ENCODE measurements at regions not wholly inside any gene's neighbourhood (a gene's known extent, or its start where the extent isn't known, plus 50 kb on each side); places are given as distances from the start of the nearest gene placed in this dataset.

GRCh38 chr10:128373071-128373749, 247.0 kb upstream of the MKI67 start:
- H4K20me1 ChIP-seq (ENCODE audit: control insufficient read depth, insufficient read depth, low read depth, low read length) = no peaks in the 10 kb centered on the region
- no peaks in the 10 kb centered on the region for H3K4me1 ChIP-seq (ENCODE audit: control insufficient read depth, low read length)
- no peaks in the 10 kb centered on the region for H3F3A ChIP-seq (ENCODE audit: control insufficient read depth, insufficient read depth)
- H3K36me3 ChIP-seq (ENCODE audit: control insufficient read depth, low read length) = no peaks in the 10 kb centered on the region
- H3K4me3 ChIP-seq (ENCODE audit: low read length) = no peak overlapping the region
- no peaks in the 10 kb centered on the region for H3K79me2 ChIP-seq (ENCODE audit: control insufficient read depth, low read length)
- no peaks in the 10 kb centered on the region for H3K27me3 ChIP-seq (ENCODE audit: control insufficient read depth, low read length)
- no peak overlapping the region for H3K4me2 ChIP-seq (ENCODE audit: low read length)
- no peaks in the 10 kb centered on the region for H3K9me2 ChIP-seq (replicated peaks; ENCODE audit: control insufficient read depth, low read length)
- no peak for TF ChIP-seq EZH2phosphoT487 (IDR thresholded peaks at IDR 0.05; ENCODE audit: borderline replicate concordance, low read length)
- TF ChIP-seq, protein P1, sequence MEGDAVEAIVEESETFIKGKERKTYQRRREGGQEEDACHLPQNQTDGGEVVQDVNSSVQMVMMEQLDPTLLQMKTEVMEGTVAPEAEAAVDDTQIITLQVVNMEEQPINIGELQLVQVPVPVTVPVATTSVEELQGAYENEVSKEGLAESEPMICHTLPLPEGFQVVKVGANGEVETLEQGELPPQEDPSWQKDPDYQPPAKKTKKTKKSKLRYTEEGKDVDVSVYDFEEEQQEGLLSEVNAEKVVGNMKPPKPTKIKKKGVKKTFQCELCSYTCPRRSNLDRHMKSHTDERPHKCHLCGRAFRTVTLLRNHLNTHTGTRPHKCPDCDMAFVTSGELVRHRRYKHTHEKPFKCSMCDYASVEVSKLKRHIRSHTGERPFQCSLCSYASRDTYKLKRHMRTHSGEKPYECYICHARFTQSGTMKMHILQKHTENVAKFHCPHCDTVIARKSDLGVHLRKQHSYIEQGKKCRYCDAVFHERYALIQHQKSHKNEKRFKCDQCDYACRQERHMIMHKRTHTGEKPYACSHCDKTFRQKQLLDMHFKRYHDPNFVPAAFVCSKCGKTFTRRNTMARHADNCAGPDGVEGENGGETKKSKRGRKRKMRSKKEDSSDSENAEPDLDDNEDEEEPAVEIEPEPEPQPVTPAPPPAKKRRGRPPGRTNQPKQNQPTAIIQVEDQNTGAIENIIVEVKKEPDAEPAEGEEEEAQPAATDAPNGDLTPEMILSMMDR (IDR thresholded peaks at IDR 0.05; ENCODE audit: low read depth, low read length, poor library complexity, severe bottlenecking) = no peak
- H3K27ac ChIP-seq (ENCODE audit: low read depth, low read length) = no peak overlapping the region
- H3K9me3 ChIP-seq (ENCODE audit: control insufficient read depth, insufficient read depth, low read length) = no peaks in the 10 kb centered on the region

GRCh38 chr10:128373831-128374230, 247.6 kb upstream of the MKI67 start:
- Histone ChIP-seq H3K4me2 (ENCODE audit: low read length) (no peak overlapping the region), H3K4me3 (ENCODE audit: low read length) (no peak overlapping the region), H3K4me1 (ENCODE audit: control insufficient read depth, low read length) (no peaks in the 10 kb centered on the region), H3K9me2 (replicated peaks; ENCODE audit: control insufficient read depth, low read length) (no peaks in the 10 kb centered on the region), H4K20me1 (ENCODE audit: control insufficient read depth, insufficient read depth, low read depth, low read length) (no peaks in the 10 kb centered on the region), H3F3A (ENCODE audit: control insufficient read depth, insufficient read depth) (no peaks in the 10 kb centered on the region), H3K36me3 (ENCODE audit: control insufficient read depth, low read length) (no peaks in the 10 kb centered on the region), H3K27me3 (ENCODE audit: control insufficient read depth, low read length) (no peaks in the 10 kb centered on the region), H3K27ac (ENCODE audit: low read depth, low read length) (no peak overlapping the region), H3K79me2 (ENCODE audit: control insufficient read depth, low read length) (no peaks in the 10 kb centered on the region), H3K9me3 (ENCODE audit: control insufficient read depth, insufficient read depth, low read length) (no peaks in the 10 kb centered on the region)
- TF ChIP-seq EZH2phosphoT487 (IDR thresholded peaks at IDR 0.05; ENCODE audit: borderline replicate concordance, low read length) = no peak
- TF ChIP-seq, protein P1 (IDR thresholded peaks at IDR 0.05; ENCODE audit: low read depth, low read length, poor library complexity, severe bottlenecking) = no peak

GRCh38 chr10:128375171-128375570, 248.9 kb upstream of the MKI67 start:
- H3K79me2 ChIP-seq (ENCODE audit: control insufficient read depth, low read length) = no peaks in the 10 kb centered on the region
- H3F3A ChIP-seq (ENCODE audit: control insufficient read depth, insufficient read depth) = no peaks in the 10 kb centered on the region
- H3K4me3 ChIP-seq (ENCODE audit: low read length) = no peak overlapping the region
- no peak for TF ChIP-seq EZH2phosphoT487 (IDR thresholded peaks at IDR 0.05; ENCODE audit: borderline replicate concordance, low read length)
- TF ChIP-seq, protein P1 (IDR thresholded peaks at IDR 0.05; ENCODE audit: low read depth, low read length, poor library complexity, severe bottlenecking) = no peak
- no peaks in the 10 kb centered on the region for H3K4me1 ChIP-seq (ENCODE audit: control insufficient read depth, low read length)
- no peaks in the 10 kb centered on the region for H3K9me2 ChIP-seq (replicated peaks; ENCODE audit: control insufficient read depth, low read length)
- H3K9me3 ChIP-seq (ENCODE audit: control insufficient read depth, insufficient read depth, low read length) = no peaks in the 10 kb centered on the region
- H3K27me3 ChIP-seq (ENCODE audit: control insufficient read depth, low read length) = no peaks in the 10 kb centered on the region
- no peaks in the 10 kb centered on the region for H3K36me3 ChIP-seq (ENCODE audit: control insufficient read depth, low read length)
- H3K4me2 ChIP-seq (ENCODE audit: low read length) = no peak overlapping the region
- no peaks in the 10 kb centered on the region for H4K20me1 ChIP-seq (ENCODE audit: control insufficient read depth, insufficient read depth, low read depth, low read length)
- no peak overlapping the region for H3K27ac ChIP-seq (ENCODE audit: low read depth, low read length)

Measured in DOHH2 (cell line).